Panc1 (cell line): ENCODE measurements at regions not wholly inside any gene's neighbourhood (a gene's known extent, or its start where the extent isn't known, plus 50 kb on each side); places are given as distances from the start of the nearest gene placed in this dataset.

Source experiments
- ATAC-seq: fragments of 200-7000 bp; cut with Tn5 transposase; 2 replicates; pipeline ENCODE4 v1.9.1; 2020; ENCODE audit warnings: mild to moderate bottlenecking, moderate library complexity
- BruUV-seq: library from RNA; stranded (reverse); fragments of 400-500 nt; replicated peaks from 2 replicates; lab custom pipeline; 2021; lab: Mats Ljungman, UMichigan
- CTCF ChIA-PET: fragments of 300-600 bp; sonication (Branson Sonifier 250); formaldehyde crosslinking; loops from one replicate; lab custom pipeline; 2022; ENCODE audit warnings: antibody characterized with exemption; lab: Charles Lee
- POLR2A ChIA-PET: fragments of 300-600 bp; sonication (Branson Sonifier 250); formaldehyde crosslinking; loops from one replicate; lab custom pipeline; 2022; ENCODE audit warnings: antibody characterized with exemption; lab: Charles Lee
- DNase-seq: peaks from one replicate; pipeline ENCODE4 v3.0.0-alpha.2; 2010; ENCODE audit warnings: low read depth, low spot score
- H3K27ac ChIP-seq: 2 replicates; pipeline ENCODE4 v1.5.1; 2011; ENCODE audit warnings: mild to moderate bottlenecking, low read length, inconsistent platforms
- H3K27me3 ChIP-seq: fragments of 200-500 bp; sonication (Bioruptor generic); 2 replicates; pipeline ENCODE4 v1.6.0; 2014; ENCODE audit warnings: low read length, inconsistent platforms; ENCODE audit not compliant: control insufficient read depth, insufficient read depth
- H3K36me3 ChIP-seq: fragments of 200-500 bp; sonication (Bioruptor generic); 2 replicates; pipeline ENCODE4 v1.5.1; 2014; ENCODE audit warnings: inconsistent platforms, mild to moderate bottlenecking, low read length, moderate library complexity; ENCODE audit not compliant: control insufficient read depth, insufficient read depth
- H3K4me1 ChIP-seq: 2 replicates; pipeline ENCODE4 v1.5.1; 2011; ENCODE audit warnings: inconsistent platforms, mild to moderate bottlenecking, low read length, moderate library complexity; ENCODE audit not compliant: control insufficient read depth, insufficient read depth
- H3K4me3 ChIP-seq, 2 experiments: 2 replicates each; pipeline ENCODE4 v1.5.1; 2011 to 2012; ENCODE audit warnings: low read depth in 2 of 2, low read length in 2 of 2, mild to moderate bottlenecking in 2 of 2, inconsistent platforms in 1 of 2, moderate library complexity in 1 of 2
- H3K9me3 ChIP-seq: fragments of 200-500 bp; sonication (Bioruptor generic); 2 replicates; pipeline ENCODE4 v1.5.1; 2014; ENCODE audit warnings: low read depth, mild to moderate bottlenecking, inconsistent platforms, low read length, moderate library complexity; ENCODE audit not compliant: control insufficient read depth, insufficient read depth
- CTCF ChIP-seq: fragments of 450-650 bp; IDR thresholded peaks from 2 replicates; pipeline ENCODE4 v1.5.1; 2017; ENCODE audit warnings: mild to moderate bottlenecking
- POLR2AphosphoS5 ChIP-seq: IDR thresholded peaks from 2 replicates; pipeline ENCODE4 v1.6.1; 2012; ENCODE audit warnings: mild to moderate bottlenecking, low read depth, low read length, moderate library complexity
- SIN3A ChIP-seq: IDR thresholded peaks from 2 replicates; pipeline ENCODE4 v1.6.1; 2012; ENCODE audit warnings: low read depth, mild to moderate bottlenecking, low read length, moderate library complexity, borderline replicate concordance; ENCODE audit not compliant: insufficient read depth
- TCF7L2 ChIP-seq: IDR thresholded peaks from 2 replicates; pipeline ENCODE4 v1.6.1; 2011; ENCODE audit warnings: mild to moderate bottlenecking, low read depth, low read length, inconsistent platforms
- in situ Hi-C: cut with HindIII; loops from 2 replicates; pipeline ENCODE4 v1.10.0; 2016; ENCODE audit warnings: low sequenced_read_pairs, low pct_unique_long_range_greater_than_20kb
- intact Hi-C: fragments of 100-400 bp; cut with micrococcal nuclease; formaldehyde crosslinking; loops from one replicate; pipeline ENCODE4 v1.10.0; 2022; ENCODE audit not compliant: unreplicated experiment
- TF ChIP-seq, protein P1 (sequence below), 2 experiments: IDR thresholded peaks; 2 replicates each; pipeline ENCODE4 v1.6.1; 2011 to 2012; ENCODE audit warnings: low read depth in 2 of 2, control low read depth in 1 of 2, low read length in 1 of 2, mild to moderate bottlenecking in 1 of 2, moderate library complexity in 1 of 2; ENCODE audit not compliant: insufficient read depth in 1 of 2

- no TSS peak for BruUV-seq
- no peaks in the 10 kb centered on the region for H3K9me3 ChIP-seq
- no peak overlapping the region for H3K4me3 ChIP-seq
- ChIA-PET CTCF (no interaction called here), POLR2A (no interaction called here)
- no peaks in the 10 kb centered on the region for H3K27me3 ChIP-seq
- H3K27ac ChIP-seq: no peak overlapping the region
- DNase-seq: no peak
- TF ChIP-seq POLR2AphosphoS5: no peak
- TF ChIP-seq SIN3A: no peak
- TF ChIP-seq, protein P1, sequence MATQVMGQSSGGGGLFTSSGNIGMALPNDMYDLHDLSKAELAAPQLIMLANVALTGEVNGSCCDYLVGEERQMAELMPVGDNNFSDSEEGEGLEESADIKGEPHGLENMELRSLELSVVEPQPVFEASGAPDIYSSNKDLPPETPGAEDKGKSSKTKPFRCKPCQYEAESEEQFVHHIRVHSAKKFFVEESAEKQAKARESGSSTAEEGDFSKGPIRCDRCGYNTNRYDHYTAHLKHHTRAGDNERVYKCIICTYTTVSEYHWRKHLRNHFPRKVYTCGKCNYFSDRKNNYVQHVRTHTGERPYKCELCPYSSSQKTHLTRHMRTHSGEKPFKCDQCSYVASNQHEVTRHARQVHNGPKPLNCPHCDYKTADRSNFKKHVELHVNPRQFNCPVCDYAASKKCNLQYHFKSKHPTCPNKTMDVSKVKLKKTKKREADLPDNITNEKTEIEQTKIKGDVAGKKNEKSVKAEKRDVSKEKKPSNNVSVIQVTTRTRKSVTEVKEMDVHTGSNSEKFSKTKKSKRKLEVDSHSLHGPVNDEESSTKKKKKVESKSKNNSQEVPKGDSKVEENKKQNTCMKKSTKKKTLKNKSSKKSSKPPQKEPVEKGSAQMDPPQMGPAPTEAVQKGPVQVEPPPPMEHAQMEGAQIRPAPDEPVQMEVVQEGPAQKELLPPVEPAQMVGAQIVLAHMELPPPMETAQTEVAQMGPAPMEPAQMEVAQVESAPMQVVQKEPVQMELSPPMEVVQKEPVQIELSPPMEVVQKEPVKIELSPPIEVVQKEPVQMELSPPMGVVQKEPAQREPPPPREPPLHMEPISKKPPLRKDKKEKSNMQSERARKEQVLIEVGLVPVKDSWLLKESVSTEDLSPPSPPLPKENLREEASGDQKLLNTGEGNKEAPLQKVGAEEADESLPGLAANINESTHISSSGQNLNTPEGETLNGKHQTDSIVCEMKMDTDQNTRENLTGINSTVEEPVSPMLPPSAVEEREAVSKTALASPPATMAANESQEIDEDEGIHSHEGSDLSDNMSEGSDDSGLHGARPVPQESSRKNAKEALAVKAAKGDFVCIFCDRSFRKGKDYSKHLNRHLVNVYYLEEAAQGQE (IDR thresholded peaks at IDR 0.05; ENCODE audit: insufficient read depth in 1 of 2, low read depth in 2 of 2, low read length in 1 of 2): no peak
- no peak for TF ChIP-seq TCF7L2
- no peak for ATAC-seq
- H3K36me3 ChIP-seq: no peaks in the 10 kb centered on the region
- intact Hi-C loops: no loop called here
- in situ Hi-C loops: no loop called here
- H3K4me1 ChIP-seq: no peaks in the 10 kb centered on the region
These were observed 60.3 kb downstream of the DACT1 start for GRCh38 chr14:58697930-58698642.

DNA sequence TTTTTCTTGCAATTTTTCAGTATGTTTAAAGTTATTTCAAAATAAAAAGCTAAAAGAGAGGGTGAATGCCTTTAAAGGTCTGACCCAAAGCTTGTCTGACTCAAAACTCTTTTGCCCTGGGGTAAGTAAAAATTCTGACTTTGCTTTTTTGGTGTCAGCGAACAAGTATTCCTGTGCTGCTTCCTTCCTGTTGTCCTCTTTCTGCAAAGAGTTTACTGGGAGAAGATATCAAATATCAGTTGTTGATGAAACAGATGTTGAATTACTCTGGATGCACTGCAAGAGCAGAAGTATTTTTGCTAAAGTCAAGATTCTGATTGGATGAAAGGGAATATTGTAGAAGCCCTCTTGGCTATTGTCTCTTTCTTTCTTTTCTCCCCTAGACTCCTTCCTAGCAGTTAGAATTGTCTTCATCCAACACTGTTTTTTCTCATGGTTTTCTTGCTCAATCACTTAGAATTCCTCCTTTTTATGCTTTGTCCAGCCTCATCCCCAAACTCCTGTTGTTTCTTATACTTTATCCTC lies 62.0 kb downstream of the DACT1 start:
- H3K27me3 ChIP-seq: no peaks in the 10 kb centered on the region
- H3K4me3 ChIP-seq: no peak overlapping the region
- H3K9me3 ChIP-seq: no peaks in the 10 kb centered on the region
- ChIA-PET CTCF (no interaction called here), POLR2A (no interaction called here)
- no peak overlapping the region for H3K27ac ChIP-seq
- no peaks in the 10 kb centered on the region for H3K36me3 ChIP-seq
- in situ Hi-C loops: no loop called here
- no peaks in the 10 kb centered on the region for H3K4me1 ChIP-seq
- no TSS peak for BruUV-seq
- no peak for DNase-seq
- ATAC-seq: no peak
- TF ChIP-seq, protein P1 (IDR thresholded peaks at IDR 0.05; ENCODE audit: insufficient read depth in 1 of 2, low read depth in 2 of 2, low read length in 1 of 2): no peak
- TF ChIP-seq POLR2AphosphoS5 (no peak), CTCF (no peak), TCF7L2 (no peak), SIN3A (no peak)
- intact Hi-C loops: no loop called here
